ENCODE measurements at regions not wholly inside any gene's neighbourhood (a gene's known extent, or its start where the extent isn't known, plus 50 kb on each side); places are given as distances from the start of the nearest gene placed in this dataset.

- TF ChIP-seq CTCF (IDR thresholded peaks at IDR 0.05; ENCODE audit: insufficient read depth, low read length, poor library complexity, severe bottlenecking), result no peak
- no peak for TF ChIP-seq EZH2phosphoT487 (conservative IDR thresholded peaks at IDR 0.05; ENCODE audit: low read length)
Measured at GRCh38 chr15:25541228-25541627, 102.4 kb upstream of the UBE3A start.

Measured in SU-DHL-6 (cell line).